K562 (cell line): ENCODE measurements at regions not wholly inside any gene's neighbourhood (a gene's known extent, or its start where the extent isn't known, plus 50 kb on each side); places are given as distances from the start of the nearest gene placed in this dataset.

Experiments used
- ATF6 ChIP-seq: sonication (generic); formaldehyde crosslinking; IDR thresholded peaks from 2 replicates; pipeline ENCODE4 v1.4.0; 2020; ENCODE audit warnings: mild to moderate bottlenecking, missing genetic modification reagents
- CREBBP ChIP-seq: IDR thresholded peaks from one replicate; pipeline ENCODE4 v1.6.1; 2012; ENCODE audit warnings: low read depth, mild to moderate bottlenecking, control low read depth, inconsistent platforms, low read length
- EP300 ChIP-seq: IDR thresholded peaks from 2 replicates; pipeline ENCODE4 v1.6.1; 2012; ENCODE audit warnings: low read length, improper control_type of control experiment
- ETS1 ChIP-seq: conservative IDR thresholded peaks from 2 replicates; pipeline ENCODE4 v1.6.1; 2011; ENCODE audit warnings: low read depth, mild to moderate bottlenecking, low read length; ENCODE audit not compliant: control insufficient read depth
- GABPA ChIP-seq: fragments of 200-800 bp; sonication (Bioruptor generic); conservative IDR thresholded peaks from 2 replicates; pipeline ENCODE4 v1.6.1; 2016; ENCODE audit warnings: low read depth, missing genetic modification characterization, missing compliant biosample characterization
- GTF2F1 ChIP-seq: IDR thresholded peaks from 2 replicates; pipeline ENCODE4 v1.6.1; 2011; ENCODE audit warnings: low read depth, low read length, improper control_type of control experiment
- HBP1 ChIP-seq: fragments of 450-650 bp; formaldehyde crosslinking; IDR thresholded peaks from 2 replicates; pipeline ENCODE4 v1.4.0; 2022; ENCODE audit warnings: missing genetic modification characterization
- MEF2A ChIP-seq: IDR thresholded peaks from 2 replicates; pipeline ENCODE4 v1.6.1; 2011; ENCODE audit warnings: low read depth, mild to moderate bottlenecking, low read length, moderate library complexity; ENCODE audit not compliant: control insufficient read depth
- POLR3A ChIP-seq: IDR thresholded peaks from 2 replicates; pipeline ENCODE4 v1.6.1; 2011; ENCODE audit warnings: borderline replicate concordance, mild to moderate bottlenecking, moderate library complexity; ENCODE audit not compliant: insufficient read length, insufficient read depth; ENCODE audit errors: extremely low read depth
- PRPF4 ChIP-seq: fragments of 200-400 bp; formaldehyde crosslinking; IDR thresholded peaks from one replicate; pipeline ENCODE4 v1.6.1; 2017; ENCODE audit warnings: low read length, low read depth, mild to moderate bottlenecking; ENCODE audit not compliant: insufficient read depth, poor library complexity, severe bottlenecking
- PYGO2 ChIP-seq: fragments of 450-650 bp; IDR thresholded peaks from 2 replicates; pipeline ENCODE4 v1.6.1; 2016; ENCODE audit warnings: mild to moderate bottlenecking, missing genetic modification characterization, moderate library complexity, missing compliant biosample characterization
- SLC30A9 ChIP-seq: fragments of 250-450 bp; sonication (Bioruptor Pico); IDR thresholded peaks from 2 replicates; pipeline ENCODE4 v1.8.0; 2022; ENCODE audit warnings: mild to moderate bottlenecking, moderate library complexity
- SMARCA5 ChIP-seq: fragments of 450-650 bp; IDR thresholded peaks from 2 replicates; pipeline ENCODE4 v1.6.1; 2016
- SRSF3 ChIP-seq: fragments of 200-400 bp; formaldehyde crosslinking; IDR thresholded peaks from 2 replicates; pipeline ENCODE4 v1.6.1; 2016; ENCODE audit warnings: mild to moderate bottlenecking, low read length, moderate library complexity; ENCODE audit not compliant: insufficient read depth
- TAF15 ChIP-seq: fragments of 200-400 bp; formaldehyde crosslinking; IDR thresholded peaks from 2 replicates; pipeline ENCODE4 v1.6.1; 2017; ENCODE audit warnings: mild to moderate bottlenecking, low read depth, low read length, moderate library complexity
- ZBTB9 ChIP-seq: fragments of 450-650 bp; formaldehyde crosslinking; IDR thresholded peaks from 2 replicates; pipeline ENCODE4 v1.4.0; 2020; ENCODE audit warnings: mild to moderate bottlenecking, moderate library complexity
- ZNF197 ChIP-seq: fragments of 200-800 bp; sonication (Bioruptor generic); IDR thresholded peaks from 2 replicates; pipeline ENCODE4 v1.6.1; 2016; ENCODE audit warnings: low read depth, missing genetic modification characterization, missing compliant biosample characterization
- ZNF277 ChIP-seq: fragments of 250-450 bp; sonication (Bioruptor Pico); IDR thresholded peaks from 2 replicates; pipeline ENCODE4 v1.8.0; 2022; ENCODE audit warnings: inconsistent platforms, mild to moderate bottlenecking, moderate library complexity, borderline replicate concordance
- ZNF445 ChIP-seq: fragments of 250-450 bp; sonication (Bioruptor Pico); IDR thresholded peaks from 2 replicates; pipeline ENCODE4 v1.4.0; 2020; ENCODE audit warnings: low read depth, mild to moderate bottlenecking, moderate library complexity
- ZNF830 ChIP-seq: fragments of 250-450 bp; sonication (Bioruptor Pico); IDR thresholded peaks from 2 replicates; pipeline ENCODE4 v1.5.0; 2021; ENCODE audit warnings: mild to moderate bottlenecking

- TF ChIP-seq ZBTB9 (CRISPR knock-in tag) (no peak), ZNF445 (CRISPR knock-in tag) (no peak), MEF2A (no peak), SRSF3 (no peak), ZNF197 (CRISPR knock-in tag) (no peak), PRPF4 (no peak), ZNF277 (CRISPR knock-in tag) (no peak), TAF15 (no peak), ATF6 (CRISPR knock-in tag) (no peak), SMARCA5 (no peak), SLC30A9 (CRISPR knock-in tag) (no peak), CREBBP (no peak), POLR3A (no peak), ETS1 (no peak), PYGO2 (tag) (peak; percentile 47; the same call in 1 of the 2 replicates), GABPA (peak; percentile 49), HBP1 (no peak), GTF2F1 (no peak), EP300 (peak; percentile 48; the same call in 1 of the 2 replicates), ZNF830 (no peak)
Observed at GRCh38 chr12:92208613-92209121, 63.0 kb upstream of the BTG1 start (continued).
